Gastroesophageal sphincter (tissue), 4 donors: ENCODE measurements at regions not wholly inside any gene's neighbourhood (a gene's known extent, or its start where the extent isn't known, plus 50 kb on each side); places are given as distances from the start of the nearest gene placed in this dataset.

Source experiments
- ATAC-seq: fragments of 150-250 bp; one replicate; pipeline ENCODE4 v1.9.1; 2016; ENCODE audit warnings: mild to moderate bottlenecking, moderate library complexity
- H3K27ac ChIP-seq, 4 donors: fragments of 200-600 bp; sonication (generic) in 3 of 4; 1 replicate in 3 of 4; 2 replicates in 1 of 4; pipeline ENCODE4 v1.5.1; 2016 to 2019
- H3K27me3 ChIP-seq: fragments of 200-600 bp; sonication (generic); one replicate; pipeline ENCODE4 v1.5.1; 2019
- H3K36me3 ChIP-seq, 2 donors: fragments of 200-600 bp; sonication (generic); one replicate each; pipeline ENCODE4 v1.5.1; 2019; ENCODE audit warnings: control low read depth in 1 of 2
- H3K4me1 ChIP-seq, 3 donors: fragments of 200-600 bp; sonication (generic); 1 replicate in 2 of 3; 2 replicates in 1 of 3; pipeline ENCODE4 v1.5.1; 2016 to 2019; ENCODE audit warnings: control low read depth in 2 of 3
- H3K4me3 ChIP-seq, 2 donors: fragments of 200-600 bp; sonication (generic); one replicate each; pipeline ENCODE4 v1.5.1; 2019; ENCODE audit warnings: mild to moderate bottlenecking in 1 of 2, moderate library complexity in 1 of 2
- H3K9me3 ChIP-seq, 3 donors: fragments of 200-600 bp; sonication (generic); one replicate each; pipeline ENCODE4 v1.5.1; 2017 to 2019; ENCODE audit warnings: control low read depth in 2 of 3
- EP300 ChIP-seq: sonication (generic); formaldehyde crosslinking; IDR thresholded peaks from one replicate; pipeline ENCODE4 v1.6.1; 2017; ENCODE audit warnings: antibody characterized with exemption, mild to moderate bottlenecking
- POLR2A ChIP-seq, 2 donors: fragments of 450-650 bp; IDR thresholded peaks; one replicate each; pipeline ENCODE4 v1.6.1; 2017; ENCODE audit warnings: antibody characterized with exemption in 2 of 2, mild to moderate bottlenecking in 2 of 2, moderate library complexity in 1 of 2
- POLR2AphosphoS5 ChIP-seq: sonication (generic); formaldehyde crosslinking; IDR thresholded peaks from one replicate; pipeline ENCODE4 v1.6.1; 2017; ENCODE audit warnings: antibody characterized with exemption
- WGBS, 2 donors: methylation state at CpG; one replicate each; pipeline ENCODE4 v1.1.5; 2018; ENCODE audit warnings: low coverage in 1 of 2; 5-methylcytosine and 5-hydroxymethylcytosine counted together
- TF ChIP-seq, protein P1 (sequence below), 4 experiments: fragments of 200-600 bp in 2 of 4; fragments of 450-650 bp in 2 of 4; sonication (generic) in 1 of 4; IDR thresholded peaks; one replicate each; pipeline ENCODE4 v1.5.1; 2017 to 2019; ENCODE audit warnings: antibody characterized with exemption in 4 of 4, mild to moderate bottlenecking in 2 of 4, moderate library complexity in 2 of 4

DNA sequence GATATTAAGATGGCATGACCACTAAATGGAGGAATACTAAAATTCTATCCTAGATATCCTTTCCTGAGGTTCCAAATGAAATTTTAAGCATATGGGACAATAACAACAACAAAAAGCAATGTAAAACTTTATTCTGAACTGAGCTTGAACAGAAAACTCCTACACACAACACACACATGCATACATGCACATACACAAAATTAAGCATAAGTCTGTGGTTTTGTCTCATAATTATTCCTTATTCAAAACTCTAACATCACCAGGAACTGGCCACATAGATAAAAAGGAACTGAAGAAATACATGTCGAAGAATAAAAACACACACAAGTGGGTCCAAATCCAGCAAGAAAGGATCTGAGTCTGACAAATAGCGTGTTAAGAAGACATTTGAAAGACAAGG is 168.0 kb downstream of the COX18 start:
- no peak for ATAC-seq
- no peaks in the 10 kb centered on the region for H3K9me3 ChIP-seq
- 66 to 67% methylated on average over 2 of the region's 2 CpGs for WGBS, 2 donors
- no peak overlapping the region for H3K4me3 ChIP-seq
- TF ChIP-seq, protein P1, sequence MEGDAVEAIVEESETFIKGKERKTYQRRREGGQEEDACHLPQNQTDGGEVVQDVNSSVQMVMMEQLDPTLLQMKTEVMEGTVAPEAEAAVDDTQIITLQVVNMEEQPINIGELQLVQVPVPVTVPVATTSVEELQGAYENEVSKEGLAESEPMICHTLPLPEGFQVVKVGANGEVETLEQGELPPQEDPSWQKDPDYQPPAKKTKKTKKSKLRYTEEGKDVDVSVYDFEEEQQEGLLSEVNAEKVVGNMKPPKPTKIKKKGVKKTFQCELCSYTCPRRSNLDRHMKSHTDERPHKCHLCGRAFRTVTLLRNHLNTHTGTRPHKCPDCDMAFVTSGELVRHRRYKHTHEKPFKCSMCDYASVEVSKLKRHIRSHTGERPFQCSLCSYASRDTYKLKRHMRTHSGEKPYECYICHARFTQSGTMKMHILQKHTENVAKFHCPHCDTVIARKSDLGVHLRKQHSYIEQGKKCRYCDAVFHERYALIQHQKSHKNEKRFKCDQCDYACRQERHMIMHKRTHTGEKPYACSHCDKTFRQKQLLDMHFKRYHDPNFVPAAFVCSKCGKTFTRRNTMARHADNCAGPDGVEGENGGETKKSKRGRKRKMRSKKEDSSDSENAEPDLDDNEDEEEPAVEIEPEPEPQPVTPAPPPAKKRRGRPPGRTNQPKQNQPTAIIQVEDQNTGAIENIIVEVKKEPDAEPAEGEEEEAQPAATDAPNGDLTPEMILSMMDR (IDR thresholded peaks at IDR 0.05), result no peak
- TF ChIP-seq EP300 (no peak), POLR2AphosphoS5 (no peak)
- H3K27me3 ChIP-seq, result no peaks in the 10 kb centered on the region
- H3K4me1 ChIP-seq, result no peaks in the 10 kb centered on the region
- H3K36me3 ChIP-seq, result no peaks in the 10 kb centered on the region
- no peak overlapping the region for H3K27ac ChIP-seq

DNA sequence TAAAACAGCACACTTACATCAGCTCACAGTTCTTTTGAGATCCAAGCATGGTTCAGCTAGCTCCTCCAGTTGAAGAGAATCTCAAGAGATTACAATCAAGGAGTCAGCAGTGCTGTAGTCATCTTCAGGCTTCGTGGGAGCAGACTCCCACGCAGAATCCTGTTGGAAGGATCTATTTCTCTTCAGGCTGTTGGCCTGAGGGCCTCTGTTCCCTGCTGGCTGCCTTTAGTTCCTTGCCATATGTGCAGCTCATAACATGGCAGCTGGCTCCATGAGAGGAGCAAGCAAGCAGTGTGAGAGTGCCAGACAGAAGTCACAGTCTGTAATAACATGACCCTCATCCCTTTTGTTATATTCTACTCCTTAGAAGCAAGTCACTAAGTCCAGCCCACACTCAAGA is 168.6 kb downstream of the COX18 start:
- no peak for ATAC-seq
- H3K27me3 ChIP-seq, result no peaks in the 10 kb centered on the region
- 17 to 39% methylated on average over 2 of the region's 2 CpGs for WGBS, 2 donors
- H3K27ac ChIP-seq, result no peak overlapping the region
- no peak overlapping the region for H3K4me3 ChIP-seq
- H3K9me3 ChIP-seq, result no peaks in the 10 kb centered on the region
- no peaks in the 10 kb centered on the region for H3K36me3 ChIP-seq
- no peak for TF ChIP-seq POLR2A (IDR thresholded peaks at IDR 0.05)
- TF ChIP-seq POLR2AphosphoS5, result no peak
- TF ChIP-seq EP300, result no peak
- TF ChIP-seq, protein P1 (IDR thresholded peaks at IDR 0.05), result no peak
- no peaks in the 10 kb centered on the region for H3K4me1 ChIP-seq

DNA sequence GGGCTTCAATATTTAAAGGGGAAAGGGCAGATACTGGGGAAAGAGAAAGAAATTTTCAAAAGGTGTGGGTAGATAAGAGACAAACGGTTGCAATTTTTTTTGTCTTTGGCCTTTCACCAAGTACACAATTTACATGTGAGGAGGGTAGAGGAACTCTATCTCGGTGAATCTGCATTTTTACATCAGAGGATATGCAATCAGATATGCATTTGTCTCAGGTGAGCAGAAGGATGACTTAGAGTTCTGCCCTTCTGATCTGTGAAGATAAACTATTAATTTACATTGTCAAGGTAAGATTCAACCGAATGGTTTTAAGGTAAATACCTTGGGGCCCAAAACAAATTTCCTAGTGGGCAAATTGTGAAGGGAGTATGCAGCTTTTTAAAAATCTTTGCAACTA is 169.9 kb downstream of the COX18 start:
- ATAC-seq, result no peak
- H3K4me1 ChIP-seq, result no peaks in the 10 kb centered on the region
- no peaks in the 10 kb centered on the region for H3K36me3 ChIP-seq
- TF ChIP-seq EP300 (no peak), POLR2A (IDR thresholded peaks at IDR 0.05) (no peak), POLR2AphosphoS5 (no peak)
- TF ChIP-seq, protein P1 (IDR thresholded peaks at IDR 0.05), result no peak
- H3K27ac ChIP-seq, result no peak overlapping the region
- H3K4me3 ChIP-seq, result no peak overlapping the region
- no peaks in the 10 kb centered on the region for H3K27me3 ChIP-seq
- 39 to 62% methylated on average over 3 of the region's 3 CpGs for WGBS, 2 donors
- no peaks in the 10 kb centered on the region for H3K9me3 ChIP-seq

DNA sequence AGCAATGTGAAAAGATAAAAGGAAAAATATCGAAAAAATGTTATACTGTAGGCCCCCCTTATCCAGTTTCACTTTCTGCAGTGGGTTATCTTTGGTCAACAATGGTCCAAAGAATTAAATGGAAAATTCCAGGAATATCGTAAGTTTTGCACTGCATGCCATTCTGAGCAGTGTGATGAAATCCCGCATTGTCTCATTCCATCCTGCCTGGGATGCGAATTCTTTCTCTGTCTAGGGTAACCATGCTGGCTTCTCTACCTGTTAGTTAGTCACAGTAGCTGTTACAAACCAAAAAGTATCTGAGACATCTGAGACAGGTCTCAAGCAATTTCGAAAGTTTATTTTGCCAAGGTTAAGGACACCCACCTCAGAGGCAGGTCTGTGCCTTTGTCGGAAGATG is 170.3 kb downstream of the COX18 start:
- H3K9me3 ChIP-seq, result no peaks in the 10 kb centered on the region
- H3K4me3 ChIP-seq, result no peak overlapping the region
- no peak for TF ChIP-seq POLR2A (IDR thresholded peaks at IDR 0.05)
- no peak for TF ChIP-seq POLR2AphosphoS5
- no peak for TF ChIP-seq EP300
- TF ChIP-seq, protein P1 (IDR thresholded peaks at IDR 0.05), result no peak
- H3K4me1 ChIP-seq, result no peaks in the 10 kb centered on the region
- H3K27me3 ChIP-seq, result no peaks in the 10 kb centered on the region
- no peak overlapping the region for H3K27ac ChIP-seq
- WGBS, 2 donors, result 85% methylated on average over 6 of the region's 6 CpGs
- ATAC-seq, result no peak
- no peaks in the 10 kb centered on the region for H3K36me3 ChIP-seq

DNA sequence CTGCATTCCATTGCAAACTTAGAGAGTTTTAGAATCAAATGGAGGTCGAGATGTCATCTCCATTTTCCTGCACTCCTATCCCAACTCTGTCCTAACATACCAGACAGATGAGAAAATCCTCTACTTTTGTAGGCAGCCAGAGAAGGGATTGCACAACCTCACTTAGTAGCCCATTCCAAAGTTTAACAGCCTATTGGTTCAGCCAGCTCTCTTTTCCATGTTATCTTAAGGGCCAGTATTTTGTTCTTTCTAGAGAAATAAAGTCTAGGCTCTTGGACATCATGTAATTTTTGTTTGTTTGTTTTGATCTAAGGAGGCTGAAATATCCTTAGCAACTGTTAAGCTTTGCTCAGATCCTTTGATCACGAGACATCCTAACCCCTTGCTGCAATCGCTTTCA is 173.0 kb downstream of the COX18 start:
- Histone ChIP-seq H3K36me3 (no peaks in the 10 kb centered on the region), H3K9me3 (no peaks in the 10 kb centered on the region), H3K27ac (no peak overlapping the region), H3K4me3 (no peak overlapping the region), H3K4me1 (peaks cover 0 to 6% (median 0%) of the 10 kb centered on the region in 3 donors), H3K27me3 (no peaks in the 10 kb centered on the region)
- 65 to 82% methylated on average over 3 of the region's 3 CpGs for WGBS, 2 donors
- peak; percentile 94 for ATAC-seq
- TF ChIP-seq POLR2AphosphoS5 (peak; percentile 37), EP300 (no peak)
